Tibial nerve (tissue), 4 donors: ENCODE measurements at regions not wholly inside any gene's neighbourhood (a gene's known extent, or its start where the extent isn't known, plus 50 kb on each side); places are given as distances from the start of the nearest gene placed in this dataset.

Source experiments
- DNase-seq, 2 donors: peaks; one replicate each; pipeline ENCODE4 v3.0.0-alpha.2; 2019; ENCODE audit warnings: low spot score in 2 of 2
- H3K27ac ChIP-seq, 4 donors: fragments of 200-600 bp; sonication (generic) in 3 of 4; one replicate each; pipeline ENCODE4 v1.5.1; 2017 to 2019; ENCODE audit warnings: mild to moderate bottlenecking in 1 of 4
- H3K27me3 ChIP-seq, 2 donors: fragments of 200-600 bp; sonication (generic) in 1 of 2; one replicate each; pipeline versions ENCODE4 v1.5.1 to v1.6.0; 2017 to 2019
- H3K36me3 ChIP-seq, 3 donors: fragments of 200-600 bp; sonication (generic); one replicate each; pipeline ENCODE4 v1.5.1; 2018 to 2019
- H3K4me1 ChIP-seq, 4 donors: fragments of 200-600 bp; sonication (generic) in 3 of 4; one replicate each; pipeline ENCODE4 v1.5.1; 2017 to 2019
- H3K4me3 ChIP-seq, 4 donors: fragments of 200-600 bp; sonication (generic) in 3 of 4; one replicate each; pipeline ENCODE4 v1.5.1; 2017 to 2019; ENCODE audit warnings: mild to moderate bottlenecking in 1 of 4, moderate library complexity in 1 of 4
- H3K9me3 ChIP-seq, 4 donors: fragments of 200-600 bp; sonication (generic) in 3 of 4; one replicate each; pipeline ENCODE4 v1.5.1; 2017 to 2019
- EP300 ChIP-seq, 2 donors: sonication (generic); formaldehyde crosslinking; IDR thresholded peaks; one replicate each; pipeline ENCODE4 v1.6.1; 2017; ENCODE audit warnings: antibody characterized with exemption in 2 of 2, mild to moderate bottlenecking in 1 of 2
- POLR2A ChIP-seq, 2 donors: fragments of 450-650 bp; IDR thresholded peaks; one replicate each; pipeline ENCODE4 v1.6.1; 2017; ENCODE audit warnings: antibody characterized with exemption in 2 of 2, mild to moderate bottlenecking in 2 of 2, moderate library complexity in 2 of 2
- whole genome bisulfite sequencing, 2 donors: methylation state at CpG; one replicate each; pipeline ENCODE4 v1.1.5; 2018; 5-methylcytosine and 5-hydroxymethylcytosine counted together
- TF ChIP-seq, protein P1 (sequence below), 5 experiments: fragments of 200-600 bp in 3 of 5; fragments of 450-650 bp in 2 of 5; sonication (generic) in 3 of 5; IDR thresholded peaks; one replicate each; pipeline ENCODE4 v1.5.1; 2016 to 2019; ENCODE audit warnings: antibody characterized with exemption in 5 of 5, mild to moderate bottlenecking in 3 of 5, moderate library complexity in 2 of 5

- Histone ChIP-seq H3K36me3 (no peaks in the 10 kb centered on the region), H3K4me3 (no peak overlapping the region), H3K27me3 (no peaks in the 10 kb centered on the region), H3K4me1 (no peaks in the 10 kb centered on the region), H3K9me3 (no peaks in the 10 kb centered on the region), H3K27ac (no peak overlapping the region)
- DNase-seq = no peak
- 44 to 48% methylated on average over 1 of the region's 1 CpG for WGBS, 2 donors
- TF ChIP-seq POLR2A (IDR thresholded peaks at IDR 0.05) = no peak
- TF ChIP-seq, protein P1, sequence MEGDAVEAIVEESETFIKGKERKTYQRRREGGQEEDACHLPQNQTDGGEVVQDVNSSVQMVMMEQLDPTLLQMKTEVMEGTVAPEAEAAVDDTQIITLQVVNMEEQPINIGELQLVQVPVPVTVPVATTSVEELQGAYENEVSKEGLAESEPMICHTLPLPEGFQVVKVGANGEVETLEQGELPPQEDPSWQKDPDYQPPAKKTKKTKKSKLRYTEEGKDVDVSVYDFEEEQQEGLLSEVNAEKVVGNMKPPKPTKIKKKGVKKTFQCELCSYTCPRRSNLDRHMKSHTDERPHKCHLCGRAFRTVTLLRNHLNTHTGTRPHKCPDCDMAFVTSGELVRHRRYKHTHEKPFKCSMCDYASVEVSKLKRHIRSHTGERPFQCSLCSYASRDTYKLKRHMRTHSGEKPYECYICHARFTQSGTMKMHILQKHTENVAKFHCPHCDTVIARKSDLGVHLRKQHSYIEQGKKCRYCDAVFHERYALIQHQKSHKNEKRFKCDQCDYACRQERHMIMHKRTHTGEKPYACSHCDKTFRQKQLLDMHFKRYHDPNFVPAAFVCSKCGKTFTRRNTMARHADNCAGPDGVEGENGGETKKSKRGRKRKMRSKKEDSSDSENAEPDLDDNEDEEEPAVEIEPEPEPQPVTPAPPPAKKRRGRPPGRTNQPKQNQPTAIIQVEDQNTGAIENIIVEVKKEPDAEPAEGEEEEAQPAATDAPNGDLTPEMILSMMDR (IDR thresholded peaks at IDR 0.05) = no peak
- no peak for TF ChIP-seq EP300 (IDR thresholded peaks at IDR 0.05)
These were observed 446.0 kb upstream of the GOT2 start for GRCh38 chr16:59180083-59180476.

- Histone ChIP-seq H3K4me1 (no peaks in the 10 kb centered on the region), H3K9me3 (no peaks in the 10 kb centered on the region), H3K27ac (no peak overlapping the region), H3K27me3 (no peaks in the 10 kb centered on the region), H3K4me3 (no peak overlapping the region), H3K36me3 (no peaks in the 10 kb centered on the region)
- DNase-seq = no peak
- WGBS, 2 donors = 55% methylated on average over 3 of the region's 3 CpGs
- TF ChIP-seq POLR2A (IDR thresholded peaks at IDR 0.05) (no peak), EP300 (IDR thresholded peaks at IDR 0.05) (no peak)
- TF ChIP-seq, protein P1 (IDR thresholded peaks at IDR 0.05) = no peak
These were observed 445.4 kb upstream of the GOT2 start for GRCh38 chr16:59179446-59180082.

DNA sequence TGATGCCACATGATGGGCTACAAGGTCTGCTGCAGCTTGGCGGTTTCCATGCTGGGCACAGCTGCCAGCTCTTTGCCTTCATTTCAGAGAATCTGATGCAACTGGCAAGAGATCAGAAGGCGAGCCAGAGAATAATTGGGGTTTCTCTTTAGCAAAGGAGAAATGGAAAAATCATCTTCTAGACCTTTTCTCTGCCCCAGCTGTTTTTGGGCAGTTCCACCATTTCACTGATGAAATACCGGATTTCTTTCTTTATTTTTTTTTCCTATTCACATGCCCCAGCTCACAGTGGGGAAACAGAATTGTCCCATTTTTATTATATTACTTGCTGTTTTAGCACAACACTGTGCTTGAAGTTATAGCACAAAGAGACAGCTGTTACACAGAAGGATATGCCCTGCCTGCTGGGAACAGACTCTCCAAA is 439.3 kb upstream of the GOT2 start:
- 61 to 70% methylated on average over 3 of the region's 3 CpGs for WGBS, 2 donors
- Histone ChIP-seq H3K27ac (no peak overlapping the region), H3K4me3 (no peak overlapping the region), H3K9me3 (no peaks in the 10 kb centered on the region), H3K36me3 (no peaks in the 10 kb centered on the region), H3K27me3 (no peaks in the 10 kb centered on the region), H3K4me1 (peaks cover 0 to 2% (median 0%) of the 10 kb centered on the region in 4 donors)
- no peak for DNase-seq
- TF ChIP-seq EP300 (IDR thresholded peaks at IDR 0.05) (no peak), POLR2A (IDR thresholded peaks at IDR 0.05) (no peak)
- TF ChIP-seq, protein P1 (IDR thresholded peaks at IDR 0.05) = no peak

GRCh38 chr16:59170099-59170712 is 436.1 kb upstream of the GOT2 start:
- Histone ChIP-seq H3K4me1 (peaks cover 0 to 6% (median 0%) of the 10 kb centered on the region in 4 donors), H3K36me3 (no peaks in the 10 kb centered on the region), H3K9me3 (no peaks in the 10 kb centered on the region), H3K27me3 (no peaks in the 10 kb centered on the region), H3K27ac (no peak overlapping the region), H3K4me3 (no peak overlapping the region)
- TF ChIP-seq EP300 (IDR thresholded peaks at IDR 0.05) = no peak
- TF ChIP-seq, protein P1 (IDR thresholded peaks at IDR 0.05) = no peak
- TF ChIP-seq POLR2A (IDR thresholded peaks at IDR 0.05) = no peak
- DNase-seq = no peak
- WGBS, 2 donors = 50 to 51% methylated on average over 10 of the region's 10 CpGs

DNA sequence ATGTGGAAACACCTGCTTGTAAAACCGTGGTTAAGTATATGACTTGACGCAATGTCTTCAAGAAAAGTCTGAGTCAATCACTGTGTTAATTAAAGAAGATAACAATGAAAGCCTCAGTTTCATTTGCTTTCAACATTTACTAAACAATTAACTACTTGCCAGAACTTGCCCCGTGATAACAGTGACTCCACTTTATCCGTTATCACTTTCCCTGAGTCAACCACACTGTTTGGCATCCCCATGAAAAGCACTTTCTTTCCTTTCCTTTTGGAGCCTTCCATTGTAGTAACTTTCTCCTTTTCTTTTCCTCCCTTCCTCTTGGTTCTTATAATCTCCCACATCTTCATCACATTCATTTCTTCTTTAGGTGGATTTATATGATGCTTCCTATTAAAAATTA is 435.1 kb upstream of the GOT2 start:
- TF ChIP-seq EP300 (IDR thresholded peaks at IDR 0.05) = no peak
- no peak for TF ChIP-seq POLR2A (IDR thresholded peaks at IDR 0.05)
- TF ChIP-seq, protein P1 (IDR thresholded peaks at IDR 0.05) = no peak
- Histone ChIP-seq H3K9me3 (no peaks in the 10 kb centered on the region), H3K4me3 (no peak overlapping the region), H3K36me3 (no peaks in the 10 kb centered on the region), H3K27me3 (no peaks in the 10 kb centered on the region), H3K27ac (no peak overlapping the region), H3K4me1 (peaks cover 0 to 6% (median 0%) of the 10 kb centered on the region in 4 donors)
- WGBS, 2 donors = 41 to 54% methylated on average over 4 of the region's 4 CpGs
- no peak for DNase-seq
